Mucosa of rectum (tissue), 2 donors: ENCODE measurements at regions not wholly inside any gene's neighbourhood (a gene's known extent, or its start where the extent isn't known, plus 50 kb on each side); places are given as distances from the start of the nearest gene placed in this dataset.

Experiments
- H3K27ac ChIP-seq, 2 donors: one replicate each; pipeline ENCODE4 v1.7.0; 2013; ENCODE audit warnings: inconsistent platforms in 2 of 2, low read depth in 2 of 2, low read length in 2 of 2
- H3K27me3 ChIP-seq, 2 donors: one replicate each; pipeline ENCODE4 v1.7.0; 2013; ENCODE audit warnings: low read length in 2 of 2; ENCODE audit not compliant: control insufficient read depth in 2 of 2, insufficient read depth in 2 of 2
- H3K36me3 ChIP-seq, 2 donors: one replicate each; pipeline ENCODE4 v1.7.0; 2013; ENCODE audit warnings: low read length in 2 of 2; ENCODE audit not compliant: control insufficient read depth in 2 of 2, insufficient read depth in 2 of 2
- H3K4me1 ChIP-seq, 2 donors: one replicate each; pipeline ENCODE4 v1.7.0; 2013; ENCODE audit warnings: low read length in 2 of 2, mild to moderate bottlenecking in 1 of 2; ENCODE audit not compliant: control insufficient read depth in 2 of 2, insufficient read depth in 2 of 2
- H3K4me3 ChIP-seq, 2 donors: one replicate each; pipeline ENCODE4 v1.7.0; 2013; ENCODE audit warnings: low read length in 2 of 2
- H3K9ac ChIP-seq, 2 donors: one replicate each; pipeline ENCODE4 v1.7.0; 2013; ENCODE audit warnings: low read length in 2 of 2, low read depth in 1 of 2, mild to moderate bottlenecking in 1 of 2
- H3K9me3 ChIP-seq, 2 donors: one replicate each; pipeline ENCODE4 v1.7.0; 2013; ENCODE audit warnings: low read length in 2 of 2; ENCODE audit not compliant: control insufficient read depth in 2 of 2
- donor health status: healthy.
- donor health status: Normal muscosa, but diverticular disease.

GRCh38 chr5:126369083-126369482 lies 54.1 kb upstream of the GRAMD2B start:
- peaks cover 12 to 24% of the 10 kb centered on the region in 2 donors for H3K4me1 ChIP-seq
- no peak overlapping the region for H3K27ac ChIP-seq
- no peaks in the 10 kb centered on the region for H3K36me3 ChIP-seq
- H3K9ac ChIP-seq = no peak overlapping the region
- no peak overlapping the region for H3K4me3 ChIP-seq
- H3K27me3 ChIP-seq = no peaks in the 10 kb centered on the region
- no peaks in the 10 kb centered on the region for H3K9me3 ChIP-seq

GRCh38 chr5:126369995-126370731 lies 53.0 kb upstream of the GRAMD2B start:
- no peaks in the 10 kb centered on the region for H3K9me3 ChIP-seq
- peak overlapping the region; percentile 89 to 92 for H3K27ac ChIP-seq
- no peaks in the 10 kb centered on the region for H3K27me3 ChIP-seq
- H3K36me3 ChIP-seq = no peaks in the 10 kb centered on the region
- peak overlapping the region; percentile 1 to 79 for H3K9ac ChIP-seq
- H3K4me3 ChIP-seq = peak overlapping the region; percentile 86 to 87
- H3K4me1 ChIP-seq = peaks cover 12 to 23% of the 10 kb centered on the region in 2 donors

GRCh38 chr5:126370796-126371718 lies 52.2 kb upstream of the GRAMD2B start:
- H3K27me3 ChIP-seq = no peaks in the 10 kb centered on the region
- no peaks in the 10 kb centered on the region for H3K9me3 ChIP-seq
- H3K4me1 ChIP-seq = peaks cover 12 to 22% of the 10 kb centered on the region in 2 donors
- no peaks in the 10 kb centered on the region for H3K36me3 ChIP-seq
- H3K27ac ChIP-seq = peak overlapping the region; percentile 89 to 92
- peak overlapping the region; percentile 86 to 87 for H3K4me3 ChIP-seq
- peak overlapping the region; percentile 79 to 89 for H3K9ac ChIP-seq

DNA sequence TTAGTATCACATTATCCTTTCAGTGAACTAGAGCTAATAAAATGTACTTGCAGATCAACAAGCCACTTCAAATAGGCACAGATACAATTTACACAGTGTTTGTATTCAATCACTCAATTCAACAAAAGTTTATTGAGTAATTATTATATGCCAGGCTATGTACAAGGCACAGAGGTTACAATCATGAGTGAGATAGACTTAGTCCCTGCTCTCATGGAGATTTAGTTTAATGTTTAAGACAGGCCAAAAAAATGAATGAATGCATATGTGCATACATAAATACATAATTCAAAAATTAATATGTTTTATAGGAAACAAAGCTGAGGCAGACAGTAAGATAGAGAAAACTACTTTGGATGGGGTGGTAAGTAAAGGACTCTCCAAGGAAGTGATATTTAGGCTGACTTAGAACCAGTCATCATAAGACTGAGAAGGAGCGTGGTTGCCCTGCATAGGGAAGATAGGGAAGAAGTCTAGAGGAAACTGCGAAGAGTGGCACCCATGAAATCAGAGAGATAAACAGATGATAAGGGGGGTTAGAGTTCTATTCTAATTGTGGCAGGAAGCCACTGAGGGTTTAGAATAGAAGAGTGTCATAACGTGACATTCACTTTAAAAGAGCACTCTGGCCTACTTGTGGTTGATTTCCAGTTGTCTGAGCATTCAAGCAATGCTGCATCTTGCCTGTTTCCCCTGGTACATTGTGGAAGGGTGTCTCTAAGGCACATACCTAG lies 49.7 kb upstream of the GRAMD2B start:
- Histone ChIP-seq H3K4me3 (peak overlapping the region; percentile 36 to 87), H3K36me3 (no peaks in the 10 kb centered on the region), H3K4me1 (peaks cover 16 to 29% of the 10 kb centered on the region in 2 donors), H3K27ac (peak overlapping the region; percentile 44 to 54), H3K27me3 (no peaks in the 10 kb centered on the region), H3K9ac (peak overlapping the region; percentile 16 to 29), H3K9me3 (no peaks in the 10 kb centered on the region)
